Endothelial cell of umbilical vein (primary cell): ENCODE measurements at regions not wholly inside any gene's neighbourhood (a gene's known extent, or its start where the extent isn't known, plus 50 kb on each side); places are given as distances from the start of the nearest gene placed in this dataset.

Experiments used
- BruUV-seq: library from RNA; stranded (reverse); fragments of 400-500 nt; replicated peaks from 2 replicates; lab custom pipeline; 2021; lab: Mats Ljungman, UMichigan
- CTCF ChIA-PET: fragments of 300-600, 350-600 bp; sonication (Branson Sonifier 250); formaldehyde crosslinking; loops from one replicate; lab custom pipeline; 2021; ENCODE audit warnings: antibody characterized with exemption, inconsistent platforms; lab: Charles Lee
- POLR2A ChIA-PET: fragments of 300-600, 350-600 bp; sonication (Branson Sonifier 250); formaldehyde crosslinking; loops from one replicate; lab custom pipeline; 2021; ENCODE audit warnings: antibody characterized with exemption, inconsistent platforms; lab: Charles Lee
- DNase-seq: peaks from one replicate; pipeline ENCODE4 v3.0.0-alpha.2; 2011; ENCODE audit warnings: low read depth, low spot score
- FAIRE-seq: peaks from 2 replicates; lab custom pipeline; 2011; peaks lifted over from hg19 to GRCh38; lab: Jason Lieb, UNC
- H2AFZ ChIP-seq: 2 replicates; pipeline ENCODE4 v1.6.0; 2012; ENCODE audit warnings: low read depth, low read length, control low read depth, inconsistent platforms
- H3K27ac ChIP-seq: 2 replicates; pipeline ENCODE4 v1.5.1; 2011; ENCODE audit warnings: low read depth, mild to moderate bottlenecking, control low read depth, low read length, moderate library complexity; ENCODE audit not compliant: insufficient read depth
- H3K27me3 ChIP-seq, 2 experiments: 2 replicates each; pipeline versions ENCODE4 v1.6.0 to v1.6.1; 2011; ENCODE audit warnings: low read length in 2 of 2, mixed read lengths in 1 of 2; ENCODE audit not compliant: control insufficient read depth in 2 of 2, insufficient read depth in 2 of 2
- H3K36me3 ChIP-seq, 2 experiments: 2 replicates in 1 of 2; 3 replicates in 1 of 2; pipeline ENCODE4 v1.5.1; 2011; ENCODE audit warnings: low read length in 2 of 2, mild to moderate bottlenecking in 1 of 2, moderate library complexity in 1 of 2; ENCODE audit not compliant: control insufficient read depth in 2 of 2, insufficient read depth in 2 of 2; ENCODE audit errors: extremely low read depth in 1 of 2
- H3K4me1 ChIP-seq: 3 replicates; pipeline ENCODE4 v1.5.1; 2011; ENCODE audit warnings: mild to moderate bottlenecking, low read length; ENCODE audit not compliant: control insufficient read depth, insufficient read depth; ENCODE audit errors: extremely low read depth
- H3K4me2 ChIP-seq: 2 replicates; pipeline ENCODE4 v1.6.1; 2011; ENCODE audit warnings: low read length, control low read depth, mixed read lengths; ENCODE audit not compliant: insufficient read depth
- H3K4me3 ChIP-seq, 3 experiments: fragments of 200-600 bp in 1 of 3; sonication (generic), shearing (Covaris generic) in 1 of 3; replicated peaks in 1 of 3; 2 replicates each; pipeline ENCODE4 v1.5.1; 2011 to 2016; ENCODE audit warnings: control low read depth in 3 of 3, low read length in 3 of 3, mild to moderate bottlenecking in 2 of 3, inconsistent platforms in 1 of 3, low read depth in 1 of 3, moderate library complexity in 1 of 3; ENCODE audit not compliant: insufficient read depth in 1 of 3
- H3K79me2 ChIP-seq: 2 replicates; pipeline ENCODE4 v1.6.0; 2012; ENCODE audit warnings: low read length, inconsistent platforms; ENCODE audit not compliant: control insufficient read depth, insufficient read depth
- H3K9ac ChIP-seq: replicated peaks from 2 replicates; pipeline ENCODE3; 2011; ENCODE audit warnings: low read length, control low read depth; ENCODE audit not compliant: insufficient read depth; ENCODE audit errors: extremely low read depth
- H3K9me1 ChIP-seq: replicated peaks from 3 replicates; pipeline ENCODE4 v1.6.0; 2011; ENCODE audit warnings: mild to moderate bottlenecking, low read length; ENCODE audit not compliant: control insufficient read depth, insufficient read depth; ENCODE audit errors: extremely low read depth
- H3K9me3 ChIP-seq: replicated peaks from 2 replicates; pipeline ENCODE4 v1.5.1; 2012; ENCODE audit warnings: low read length, inconsistent platforms; ENCODE audit not compliant: control insufficient read depth, insufficient read depth
- H4K20me1 ChIP-seq: replicated peaks from 2 replicates; pipeline ENCODE3; 2011; ENCODE audit warnings: mild to moderate bottlenecking, low read length; ENCODE audit not compliant: control insufficient read depth, insufficient read depth; ENCODE audit errors: extremely low read depth
- EZH2 ChIP-seq: IDR thresholded peaks from 2 replicates; pipeline ENCODE4 v1.6.1; 2012; ENCODE audit warnings: borderline replicate concordance, low read depth, mild to moderate bottlenecking, moderate library complexity, low read length, inconsistent platforms; ENCODE audit not compliant: severe bottlenecking
- FOS ChIP-seq: IDR thresholded peaks from 2 replicates; pipeline ENCODE4 v1.6.1; 2011; ENCODE audit warnings: mild to moderate bottlenecking, low read length, moderate library complexity, borderline replicate concordance; ENCODE audit not compliant: insufficient read depth
- GATA2 ChIP-seq: IDR thresholded peaks from 2 replicates; pipeline ENCODE4 v1.7.0; 2011; ENCODE audit warnings: low read depth, mild to moderate bottlenecking, moderate library complexity, mixed read lengths, low read length; ENCODE audit not compliant: insufficient read length, insufficient read depth
- JUN ChIP-seq: IDR thresholded peaks from 2 replicates; pipeline ENCODE4 v1.6.1; 2011; ENCODE audit warnings: borderline replicate concordance, low read depth; ENCODE audit not compliant: insufficient read length, insufficient read depth
- MYC ChIP-seq: IDR thresholded peaks from one replicate; pipeline ENCODE4 v1.6.1; 2011; ENCODE audit warnings: mild to moderate bottlenecking, low read depth, low read length
- POLR2A ChIP-seq: IDR thresholded peaks from 2 replicates; pipeline ENCODE4 v1.6.1; 2012; ENCODE audit warnings: low read depth, mild to moderate bottlenecking, control low read depth, low read length
- POLR2AphosphoS5 ChIP-seq: IDR thresholded peaks from 2 replicates; pipeline ENCODE4 v1.6.1; 2012; ENCODE audit warnings: low read depth, mild to moderate bottlenecking, control low read depth, low read length, moderate library complexity; ENCODE audit not compliant: insufficient read depth
- dilution Hi-C: fragments of 300-500 bp; cut with MboI; formaldehyde crosslinking; loops from one replicate; pipeline ENCODE4 v1.15.0; 2019; ENCODE audit warnings: low sequenced_read_pairs; ENCODE audit not compliant: extremely low pct_ligation_motif_present
- intact Hi-C: fragments of 100-400 bp; cut with micrococcal nuclease; formaldehyde crosslinking; loops from one replicate; pipeline ENCODE4 v1.10.0; 2022
- TF ChIP-seq, protein P1 (sequence below), 2 donors: IDR thresholded peaks; 1 replicate in 1 of 2; 2 replicates in 1 of 2; pipeline ENCODE4 v1.5.1; 2011; ENCODE audit warnings: low read length in 2 of 2, mild to moderate bottlenecking in 2 of 2, moderate library complexity in 2 of 2, control low read depth in 1 of 2, inconsistent platforms in 1 of 2, low read depth in 1 of 2; ENCODE audit not compliant: insufficient read depth in 1 of 2; ENCODE audit errors: extremely low read depth in 1 of 2
- TF ChIP-seq, protein P2 (sequence below): IDR thresholded peaks from 2 replicates; pipeline ENCODE4 v1.6.1; 2011; ENCODE audit not compliant: insufficient read depth, insufficient read length

DNA sequence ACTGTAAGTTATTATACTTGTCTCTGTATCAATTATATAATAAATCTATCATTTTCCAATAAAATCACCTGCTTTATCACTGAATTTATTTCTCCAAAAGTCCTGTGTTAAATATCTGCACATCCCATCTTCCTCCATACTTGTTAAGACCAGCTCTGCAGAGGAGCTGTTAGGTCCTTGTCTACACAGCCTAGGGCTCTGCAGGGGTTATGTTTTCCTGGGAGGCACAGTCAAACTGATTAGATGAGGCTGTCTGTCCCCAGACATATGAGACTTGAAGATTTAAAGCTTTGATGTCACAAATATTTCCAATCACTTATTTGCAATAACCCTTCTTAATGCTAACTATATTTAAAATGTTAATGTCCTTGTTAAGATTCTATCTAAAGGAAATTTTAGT lies 446.8 kb downstream of the TRAM1L1 start:
- DNase-seq (no peak), FAIRE-seq (no peak)
- ChIA-PET CTCF (no interaction called here), POLR2A (no interaction called here)
- BruUV-seq = no TSS peak
- intact Hi-C loops (no loop called here), dilution Hi-C loops (no loop called here)
- Histone ChIP-seq H3K9me1 (no peaks in the 10 kb centered on the region), H3K4me2 (no peak overlapping the region), H3K4me3 (no peak overlapping the region), H3K4me1 (no peaks in the 10 kb centered on the region), H3K9me3 (no peaks in the 10 kb centered on the region), H3K27ac (no peak overlapping the region), H3K79me2 (no peaks in the 10 kb centered on the region), H2AFZ (no peak overlapping the region), H4K20me1 (no peaks in the 10 kb centered on the region), H3K9ac (no peak overlapping the region), H3K27me3 (no peaks in the 10 kb centered on the region), H3K36me3 (no peaks in the 10 kb centered on the region)
- no peak for TF ChIP-seq EZH2
- TF ChIP-seq POLR2AphosphoS5 = no peak
- TF ChIP-seq, protein P1, sequence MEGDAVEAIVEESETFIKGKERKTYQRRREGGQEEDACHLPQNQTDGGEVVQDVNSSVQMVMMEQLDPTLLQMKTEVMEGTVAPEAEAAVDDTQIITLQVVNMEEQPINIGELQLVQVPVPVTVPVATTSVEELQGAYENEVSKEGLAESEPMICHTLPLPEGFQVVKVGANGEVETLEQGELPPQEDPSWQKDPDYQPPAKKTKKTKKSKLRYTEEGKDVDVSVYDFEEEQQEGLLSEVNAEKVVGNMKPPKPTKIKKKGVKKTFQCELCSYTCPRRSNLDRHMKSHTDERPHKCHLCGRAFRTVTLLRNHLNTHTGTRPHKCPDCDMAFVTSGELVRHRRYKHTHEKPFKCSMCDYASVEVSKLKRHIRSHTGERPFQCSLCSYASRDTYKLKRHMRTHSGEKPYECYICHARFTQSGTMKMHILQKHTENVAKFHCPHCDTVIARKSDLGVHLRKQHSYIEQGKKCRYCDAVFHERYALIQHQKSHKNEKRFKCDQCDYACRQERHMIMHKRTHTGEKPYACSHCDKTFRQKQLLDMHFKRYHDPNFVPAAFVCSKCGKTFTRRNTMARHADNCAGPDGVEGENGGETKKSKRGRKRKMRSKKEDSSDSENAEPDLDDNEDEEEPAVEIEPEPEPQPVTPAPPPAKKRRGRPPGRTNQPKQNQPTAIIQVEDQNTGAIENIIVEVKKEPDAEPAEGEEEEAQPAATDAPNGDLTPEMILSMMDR (IDR thresholded peaks at IDR 0.05; ENCODE audit: extremely low read depth in 1 of 2, insufficient read depth in 1 of 2, low read depth in 1 of 2, low read length in 2 of 2) = no peak

DNA sequence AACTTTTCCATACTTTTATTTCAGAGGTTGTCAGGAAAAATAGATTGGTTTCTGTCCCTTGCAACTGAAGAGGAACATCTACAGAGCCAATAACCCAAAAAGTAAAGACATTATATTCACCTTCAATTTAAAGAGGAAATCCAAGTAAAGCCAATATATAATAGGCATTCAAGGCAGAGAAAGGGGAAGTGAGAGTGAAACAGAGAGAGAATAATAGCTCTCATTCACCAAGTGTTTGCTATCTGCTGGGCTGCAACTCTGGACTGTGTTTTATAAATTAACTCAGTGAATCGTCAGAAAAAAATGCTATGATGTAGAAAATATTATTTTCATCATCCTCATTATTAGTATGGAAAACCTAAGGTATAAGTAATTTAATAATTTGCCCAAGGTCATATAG lies 448.5 kb downstream of the TRAM1L1 start:
- Histone ChIP-seq H3K27me3 (no peaks in the 10 kb centered on the region), H3K36me3 (no peaks in the 10 kb centered on the region), H4K20me1 (no peaks in the 10 kb centered on the region), H3K27ac (no peak overlapping the region), H3K4me2 (no peak overlapping the region), H3K9me3 (no peaks in the 10 kb centered on the region), H3K79me2 (no peaks in the 10 kb centered on the region), H3K4me1 (no peaks in the 10 kb centered on the region), H3K9me1 (no peaks in the 10 kb centered on the region), H2AFZ (no peak overlapping the region), H3K9ac (no peak overlapping the region), H3K4me3 (no peak overlapping the region)
- dilution Hi-C loops (no loop called here), intact Hi-C loops (no loop called here)
- BruUV-seq = no TSS peak
- no peak for DNase-seq
- no peak for FAIRE-seq
- ChIA-PET CTCF (no interaction called here), POLR2A (no interaction called here)
- TF ChIP-seq, protein P2, sequence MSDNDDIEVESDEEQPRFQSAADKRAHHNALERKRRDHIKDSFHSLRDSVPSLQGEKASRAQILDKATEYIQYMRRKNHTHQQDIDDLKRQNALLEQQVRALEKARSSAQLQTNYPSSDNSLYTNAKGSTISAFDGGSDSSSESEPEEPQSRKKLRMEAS = no peak
- TF ChIP-seq EZH2 (no peak), MYC (no peak), JUN (no peak), FOS (no peak), POLR2AphosphoS5 (no peak), GATA2 (no peak), POLR2A (no peak)
- TF ChIP-seq, protein P1 (IDR thresholded peaks at IDR 0.05; ENCODE audit: extremely low read depth in 1 of 2, insufficient read depth in 1 of 2, low read depth in 1 of 2, low read length in 2 of 2) = no peak
